Stomach (tissue), 4 donors: ENCODE measurements at regions not wholly inside any gene's neighbourhood (a gene's known extent, or its start where the extent isn't known, plus 50 kb on each side); places are given as distances from the start of the nearest gene placed in this dataset.

Source experiments
- EP300 ChIP-seq: sonication (generic); formaldehyde crosslinking; IDR thresholded peaks from one replicate; pipeline ENCODE4 v1.6.1; 2017; ENCODE audit warnings: antibody characterized with exemption
- TF ChIP-seq, protein P1 (sequence below), 7 experiments: fragments of 450-650 bp in 4 of 7; fragments of 200-600 bp in 3 of 7; sonication (generic) in 3 of 7; IDR thresholded peaks; one replicate each; pipeline ENCODE4 v1.5.1; 2016 to 2019; ENCODE audit warnings: antibody characterized with exemption in 7 of 7, control low read depth in 2 of 7, mild to moderate bottlenecking in 1 of 7

GRCh38 chr12:29991924-29992323 is 208.2 kb upstream of the TMTC1 start:
- TF ChIP-seq EP300, result no peak
- TF ChIP-seq, protein P1, sequence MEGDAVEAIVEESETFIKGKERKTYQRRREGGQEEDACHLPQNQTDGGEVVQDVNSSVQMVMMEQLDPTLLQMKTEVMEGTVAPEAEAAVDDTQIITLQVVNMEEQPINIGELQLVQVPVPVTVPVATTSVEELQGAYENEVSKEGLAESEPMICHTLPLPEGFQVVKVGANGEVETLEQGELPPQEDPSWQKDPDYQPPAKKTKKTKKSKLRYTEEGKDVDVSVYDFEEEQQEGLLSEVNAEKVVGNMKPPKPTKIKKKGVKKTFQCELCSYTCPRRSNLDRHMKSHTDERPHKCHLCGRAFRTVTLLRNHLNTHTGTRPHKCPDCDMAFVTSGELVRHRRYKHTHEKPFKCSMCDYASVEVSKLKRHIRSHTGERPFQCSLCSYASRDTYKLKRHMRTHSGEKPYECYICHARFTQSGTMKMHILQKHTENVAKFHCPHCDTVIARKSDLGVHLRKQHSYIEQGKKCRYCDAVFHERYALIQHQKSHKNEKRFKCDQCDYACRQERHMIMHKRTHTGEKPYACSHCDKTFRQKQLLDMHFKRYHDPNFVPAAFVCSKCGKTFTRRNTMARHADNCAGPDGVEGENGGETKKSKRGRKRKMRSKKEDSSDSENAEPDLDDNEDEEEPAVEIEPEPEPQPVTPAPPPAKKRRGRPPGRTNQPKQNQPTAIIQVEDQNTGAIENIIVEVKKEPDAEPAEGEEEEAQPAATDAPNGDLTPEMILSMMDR (IDR thresholded peaks at IDR 0.05), result no peak
